SK-N-DZ (cell line): ENCODE measurements at regions not wholly inside any gene's neighbourhood (a gene's known extent, or its start where the extent isn't known, plus 50 kb on each side); places are given as distances from the start of the nearest gene placed in this dataset.
A peak's percentile ranks its signal among the peaks of the same experiment; 100 is the strongest.
"Not testable (repeated sequence)": the region's sequence is repeated elsewhere in the genome, so short reads cannot be mapped to it uniquely, and the experiment has no call there.

Experiments used
- DNase-seq: peaks from one replicate; pipeline ENCODE4 v3.0.0-alpha.2; 2015; ENCODE audit warnings: low spot score

- no peak for DNase-seq
These were observed 239.5 kb upstream of the PCDH9 start for GRCh38 chr13:67469623-67470022.

- no peak for DNase-seq
These were observed 236.4 kb upstream of the PCDH9 start for GRCh38 chr13:67466569-67466968.

GRCh38 chr13:67464154-67464553 is 234.0 kb upstream of the PCDH9 start:
- no peak for DNase-seq

- no peak for DNase-seq
These were observed 232.0 kb upstream of the PCDH9 start for GRCh38 chr13:67462098-67462497.

GRCh38 chr13:67452526-67452925 is 222.4 kb upstream of the PCDH9 start:
- DNase-seq, result not testable (repeated sequence)

- no peak for DNase-seq
These were observed 215.3 kb upstream of the PCDH9 start for GRCh38 chr13:67445436-67445835.

- no peak for DNase-seq
These were observed 213.8 kb upstream of the PCDH9 start for GRCh38 chr13:67443923-67444322.

- DNase-seq, result no peak
These were observed 210.3 kb upstream of the PCDH9 start for GRCh38 chr13:67440236-67440975.

GRCh38 chr13:67439365-67439764 is 209.2 kb upstream of the PCDH9 start:
- DNase-seq, result no peak

- peak; percentile 36 for DNase-seq
These were observed 208.3 kb upstream of the PCDH9 start for GRCh38 chr13:67438465-67438864.

- no peak for DNase-seq
These were observed 207.1 kb upstream of the PCDH9 start for GRCh38 chr13:67437244-67437643.

- no peak for DNase-seq
These were observed 191.3 kb upstream of the PCDH9 start for GRCh38 chr13:67421475-67421874.

- peak; percentile 31 for DNase-seq
These were observed 186.2 kb upstream of the PCDH9 start for GRCh38 chr13:67416047-67416925.

- no peak for DNase-seq
These were observed 180.5 kb upstream of the PCDH9 start for GRCh38 chr13:67410645-67411044.

- DNase-seq, result no peak
These were observed 178.7 kb upstream of the PCDH9 start for GRCh38 chr13:67408798-67409197.

- DNase-seq, result no peak
These were observed 172.4 kb upstream of the PCDH9 start for GRCh38 chr13:67402546-67402945.

GRCh38 chr13:67395577-67395976 is 165.4 kb upstream of the PCDH9 start:
- DNase-seq, result no peak

- DNase-seq, result no peak
These were observed 161.9 kb upstream of the PCDH9 start for GRCh38 chr13:67392014-67392413.

- DNase-seq, result no peak
These were observed 160.4 kb upstream of the PCDH9 start for GRCh38 chr13:67390462-67391086.

- DNase-seq, result no peak
These were observed 159.0 kb upstream of the PCDH9 start for GRCh38 chr13:67389171-67389570.

GRCh38 chr13:67383109-67383757 is 153.1 kb upstream of the PCDH9 start:
- DNase-seq, result not testable (repeated sequence)

GRCh38 chr13:67377919-67378318 is 147.8 kb upstream of the PCDH9 start:
- DNase-seq, result no peak
